ENCODE measurements at regions not wholly inside any gene's neighbourhood (a gene's known extent, or its start where the extent isn't known, plus 50 kb on each side); places are given as distances from the start of the nearest gene placed in this dataset.
"Not testable (repeated sequence)": the region's sequence is repeated elsewhere in the genome, so short reads cannot be mapped to it uniquely, and the experiment has no call there.

DNA sequence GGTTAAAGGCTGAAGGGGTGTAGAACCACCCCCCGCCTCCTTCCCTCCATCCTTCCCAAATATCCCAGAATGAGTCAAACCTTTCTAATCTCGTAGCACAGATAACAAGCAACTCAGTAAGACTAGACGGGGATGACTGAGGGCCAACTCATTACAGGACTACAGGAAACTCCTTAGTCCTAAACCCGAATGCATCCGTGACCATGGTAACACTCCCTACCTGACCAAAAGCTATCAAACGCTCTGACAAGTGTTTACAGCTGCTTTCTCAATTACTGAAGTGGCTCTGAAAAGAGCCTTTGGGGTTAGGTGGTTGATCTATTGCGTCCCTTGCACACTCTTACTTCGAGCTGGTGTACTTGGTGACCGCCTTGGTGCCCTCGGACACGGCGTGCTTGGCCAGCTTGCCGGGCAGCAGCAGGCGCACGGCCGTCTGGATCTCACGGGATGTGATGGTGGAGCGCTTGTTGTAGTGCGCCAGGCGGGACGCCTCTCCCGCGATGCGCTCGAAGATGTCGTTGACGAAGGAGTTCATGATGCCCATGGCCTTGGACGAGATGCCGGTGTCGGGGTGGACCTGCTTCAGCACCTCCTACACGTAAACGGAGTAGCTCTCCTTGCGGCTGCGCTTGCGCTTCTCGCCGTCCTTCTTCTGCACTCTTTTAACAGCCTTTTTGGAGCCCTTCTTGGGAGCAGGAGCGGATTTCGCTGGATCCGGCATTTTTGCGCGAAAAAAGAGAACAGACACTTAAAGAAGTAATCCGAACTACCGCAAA is 67.4 kb downstream of the FAM72B start:
- DNase-seq (ENCODE audit: low read depth): peak; percentile 11

DNA sequence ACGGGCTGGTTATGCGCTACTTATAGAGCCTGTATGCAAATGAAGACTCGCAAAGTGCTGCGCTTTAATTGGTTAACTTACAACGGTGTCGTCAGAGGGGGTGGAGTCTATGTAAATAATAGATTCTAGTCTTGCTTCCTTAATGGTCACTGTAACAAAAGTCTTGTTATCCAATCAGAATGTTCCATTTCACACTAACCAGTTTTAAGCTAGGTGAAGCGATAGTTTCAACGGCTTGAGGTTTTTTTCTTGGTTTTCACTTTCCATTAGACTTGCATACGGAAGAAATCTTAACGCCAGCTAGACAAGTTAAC is 66.9 kb downstream of the FAM72B start:
- not testable (repeated sequence) for DNase-seq (ENCODE audit: low read depth)

DNA sequence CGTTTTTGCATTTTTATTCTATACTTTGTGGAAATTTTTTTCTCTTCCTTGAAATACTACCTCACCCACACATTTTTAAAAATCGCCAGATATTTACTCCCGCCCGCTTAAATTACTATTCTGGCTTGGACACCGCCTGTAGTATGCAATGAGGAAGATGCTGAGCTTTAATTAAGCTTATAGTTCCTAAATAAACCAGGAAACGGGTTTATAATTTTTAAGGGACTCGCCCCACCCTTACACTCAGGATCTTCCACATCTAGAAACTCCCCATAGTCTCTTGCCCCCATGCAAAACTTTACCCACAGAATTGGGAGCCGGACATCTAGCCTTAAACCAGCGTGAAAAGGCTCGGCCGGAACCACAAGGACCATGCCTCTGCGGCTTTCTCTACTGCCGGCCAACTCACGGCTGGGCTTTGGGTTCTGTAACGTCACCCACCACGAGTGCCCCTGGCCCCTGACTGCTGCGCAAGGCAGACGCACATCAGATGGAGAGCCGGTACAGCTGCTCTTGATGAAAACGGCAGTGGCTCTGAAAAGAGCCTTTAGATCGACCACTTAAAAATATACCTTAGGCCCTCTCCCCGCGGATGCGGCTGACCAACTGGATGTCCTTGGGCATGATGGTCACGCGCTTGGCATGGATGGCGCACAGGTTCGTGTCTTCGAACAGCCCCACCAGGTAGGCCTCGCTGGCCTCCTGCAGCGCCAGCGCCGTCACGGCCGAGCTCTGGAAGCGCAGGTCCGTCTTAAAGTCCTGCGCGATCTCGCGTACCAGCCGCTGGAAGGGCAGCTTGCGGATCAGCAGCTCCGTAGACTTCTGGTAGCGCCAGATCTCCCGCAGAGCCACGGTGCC is 66.3 kb downstream of the FAM72B start:
- peak; percentile 35 for DNase-seq (ENCODE audit: low read depth)

All from iris pigment epithelial cell (primary cell).